T-cell (primary cell): ENCODE measurements at regions not wholly inside any gene's neighbourhood (a gene's known extent, or its start where the extent isn't known, plus 50 kb on each side); places are given as distances from the start of the nearest gene placed in this dataset.

Experiments used
- ATAC-seq, 4 experiments: fragments of 200-7000 bp in 3 of 4; fragments of 150-1000 bp in 1 of 4; cut with Tn5 transposase; replicated peaks in 1 of 4; 1 replicate in 3 of 4; 2 replicates in 1 of 4; pipeline ENCODE4 v1.10.0; 2021; ENCODE audit warnings: moderate library complexity in 3 of 4, mild to moderate bottlenecking in 2 of 4, moderate number of reproducible peaks in 1 of 4
- CTCF ChIA-PET, 2 donors: fragments of 300-600 bp; sonication (Branson Sonifier 250); formaldehyde crosslinking; loops; one replicate each; lab custom pipeline; 2022; ENCODE audit warnings: antibody characterized with exemption in 2 of 2; lab: Charles Lee
- POLR2A ChIA-PET, 2 donors: fragments of 300-600 bp; sonication (Branson Sonifier 250); formaldehyde crosslinking; loops; one replicate each; lab custom pipeline; 2022; ENCODE audit warnings: antibody characterized with exemption in 2 of 2; lab: Charles Lee
- DNase-seq, 35 experiments: peaks; one replicate each; pipeline versions ENCODE4 v3.0.0 to v3.0.0-alpha.2; 2013 to 2023
- H3K27ac ChIP-seq: one replicate; pipeline ENCODE4 v1.5.1; 2013; ENCODE audit warnings: low read length
- H3K27me3 ChIP-seq, 2 experiments: replicated peaks in 1 of 2; 1 replicate in 1 of 2; 2 replicates in 1 of 2; pipeline versions ENCODE4 v1.6.1 to v1.7.0; 2013; ENCODE audit warnings: low read length in 1 of 2, mixed read lengths in 1 of 2; ENCODE audit not compliant: control insufficient read depth in 2 of 2, insufficient read depth in 2 of 2; ENCODE audit errors: extremely low read depth in 1 of 2
- H3K36me3 ChIP-seq, 2 donors: 1 replicate in 1 of 2; 2 replicates in 1 of 2; pipeline versions ENCODE4 v1.6.1 to v1.7.0; 2013; ENCODE audit warnings: low read length in 1 of 2; ENCODE audit not compliant: control insufficient read depth in 2 of 2, insufficient read depth in 1 of 2; ENCODE audit errors: extremely low read depth in 1 of 2
- H3K4me1 ChIP-seq, 2 experiments: 1 replicate in 1 of 2; 2 replicates in 1 of 2; pipeline versions ENCODE4 v1.6.1 to v1.7.0; 2013; ENCODE audit warnings: low read length in 2 of 2, mixed read lengths in 1 of 2; ENCODE audit not compliant: insufficient read depth in 2 of 2, control insufficient read depth in 1 of 2; ENCODE audit errors: extremely low read depth in 1 of 2
- H3K4me3 ChIP-seq, 2 donors: 1 replicate in 1 of 2; 2 replicates in 1 of 2; pipeline versions ENCODE4 v1.5.1 to v1.7.0; 2013; ENCODE audit warnings: mild to moderate bottlenecking in 2 of 2, low read length in 1 of 2, moderate library complexity in 1 of 2; ENCODE audit not compliant: control insufficient read depth in 1 of 2; ENCODE audit errors: extremely low read depth in 1 of 2
- H3K9me3 ChIP-seq: 2 replicates; pipeline ENCODE4 v1.7.0; 2013
- H3K27ac Mint-ChIP-seq, 2 donors: one replicate each; pipeline ENCODE4 v1.8.0; 2020 to 2021; ENCODE audit warnings: mild to moderate bottlenecking in 2 of 2, mixed read lengths in 2 of 2
- H3K27me3 Mint-ChIP-seq, 2 donors: one replicate each; pipeline ENCODE4 v1.8.0; 2021 to 2022; ENCODE audit warnings: mixed read lengths in 2 of 2
- H3K36me3 Mint-ChIP-seq: one replicate; pipeline ENCODE4 v1.8.0; 2021; ENCODE audit warnings: mixed read lengths
- H3K4me1 Mint-ChIP-seq, 3 donors: one replicate each; pipeline ENCODE4 v1.8.0; 2020 to 2022; ENCODE audit warnings: mixed read lengths in 3 of 3, mild to moderate bottlenecking in 1 of 3
- H3K4me3 Mint-ChIP-seq, 3 donors: one replicate each; pipeline ENCODE4 v1.8.0; 2020 to 2022; ENCODE audit warnings: mild to moderate bottlenecking in 3 of 3, mixed read lengths in 3 of 3, moderate library complexity in 3 of 3
- H3K9me3 Mint-ChIP-seq, 3 donors: one replicate each; pipeline ENCODE4 v1.8.0; 2020 to 2022; ENCODE audit warnings: mixed read lengths in 3 of 3
- WGBS: methylation state at CpG from one replicate; pipeline ENCODE4 v1.1.5; 2013; ENCODE audit warnings: missing lambda C conversion rate; ENCODE audit not compliant: insufficient coverage; 5-methylcytosine and 5-hydroxymethylcytosine counted together

GRCh38 chrX:39639871-39640270 is 457.9 kb downstream of the BCOR start:
- Histone ChIP-seq H3K4me3 (no peak overlapping the region), H3K27me3 (peaks cover 0 to 3% of the 10 kb centered on the region in 2 experiments), H3K36me3 (no peaks in the 10 kb centered on the region), H3K9me3 (no peaks in the 10 kb centered on the region), H3K27ac (no peak overlapping the region), H3K4me1 (no peaks in the 10 kb centered on the region)
- H3K27me3 Mint-ChIP-seq, result peaks cover 0 to 14% of the 10 kb centered on the region in 2 donors
- no peak overlapping the region for H3K4me3 Mint-ChIP-seq
- peaks cover 0 to 3% (median 0%) of the 10 kb centered on the region in 3 donors for H3K9me3 Mint-ChIP-seq
- WGBS, result 100% methylated on average over 1 of the region's 4 CpGs
- DNase-seq (no peak), ATAC-seq (no peak)
- ChIA-PET POLR2A (no interaction called here), CTCF (no interaction called here)
- no peak overlapping the region for H3K27ac Mint-ChIP-seq
- H3K36me3 Mint-ChIP-seq, result no peaks in the 10 kb centered on the region
- H3K4me1 Mint-ChIP-seq, result peaks cover 0 to 2% (median 0%) of the 10 kb centered on the region in 3 donors

DNA sequence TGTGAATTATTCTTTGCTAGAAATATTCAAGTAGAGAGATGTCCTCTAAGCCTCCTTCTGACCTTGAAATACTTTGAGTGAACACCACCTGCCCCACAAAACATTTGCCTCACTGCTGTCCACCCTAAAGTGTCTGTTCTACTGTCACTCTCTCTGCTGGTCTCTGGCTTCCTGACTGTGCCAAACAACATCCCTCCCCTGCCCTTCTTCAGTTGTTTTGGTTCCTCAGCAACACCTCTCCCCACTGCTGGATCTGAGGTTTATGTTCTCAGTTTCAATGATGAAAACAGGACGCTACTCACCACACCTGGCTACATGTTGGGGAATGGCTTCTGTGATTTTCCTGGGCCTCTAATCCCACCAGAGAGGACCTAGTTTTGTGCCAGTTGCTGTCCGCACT is 456.9 kb downstream of the BCOR start:
- Histone ChIP-seq H3K27ac (no peak overlapping the region), H3K4me3 (no peak overlapping the region), H3K4me1 (no peaks in the 10 kb centered on the region), H3K27me3 (peaks cover 0 to 3% of the 10 kb centered on the region in 2 experiments), H3K36me3 (no peaks in the 10 kb centered on the region), H3K9me3 (no peaks in the 10 kb centered on the region)
- peaks cover 0 to 14% of the 10 kb centered on the region in 2 donors for H3K27me3 Mint-ChIP-seq
- no peak for DNase-seq
- ChIA-PET POLR2A (no interaction called here), CTCF (no interaction called here)
- no peak for ATAC-seq
- H3K4me3 Mint-ChIP-seq, result no peak overlapping the region
- no peaks in the 10 kb centered on the region for H3K36me3 Mint-ChIP-seq
- no CpG with 5 or more reads among the region's 2 CpGs for WGBS
- no peak overlapping the region for H3K27ac Mint-ChIP-seq
- peaks cover 0 to 3% (median 0%) of the 10 kb centered on the region in 3 donors for H3K9me3 Mint-ChIP-seq
- H3K4me1 Mint-ChIP-seq, result peaks cover 0 to 2% (median 0%) of the 10 kb centered on the region in 3 donors

GRCh38 chrX:39642071-39642470 is 455.7 kb downstream of the BCOR start:
- ATAC-seq (no peak), DNase-seq (no peak)
- H3K36me3 ChIP-seq, result no peaks in the 10 kb centered on the region
- CTCF ChIA-PET, result no interaction called here
- peaks cover 0 to 14% of the 10 kb centered on the region in 2 donors for H3K27me3 Mint-ChIP-seq
- H3K4me3 ChIP-seq, result no peak overlapping the region
- no peaks in the 10 kb centered on the region for H3K4me1 ChIP-seq
- H3K27ac ChIP-seq, result no peak overlapping the region
- H3K27me3 ChIP-seq, result peaks cover 0 to 3% of the 10 kb centered on the region in 2 experiments
- H3K9me3 Mint-ChIP-seq, result peaks cover 0 to 3% (median 0%) of the 10 kb centered on the region in 3 donors
- no CpG with 5 or more reads among the region's 10 CpGs for WGBS
- no peak overlapping the region for H3K27ac Mint-ChIP-seq
- no peaks in the 10 kb centered on the region for H3K36me3 Mint-ChIP-seq
- peaks cover 0 to 2% (median 0%) of the 10 kb centered on the region in 3 donors for H3K4me1 Mint-ChIP-seq
- POLR2A ChIA-PET, result no interaction called here
- H3K9me3 ChIP-seq, result no peaks in the 10 kb centered on the region
- no peak overlapping the region for H3K4me3 Mint-ChIP-seq

DNA sequence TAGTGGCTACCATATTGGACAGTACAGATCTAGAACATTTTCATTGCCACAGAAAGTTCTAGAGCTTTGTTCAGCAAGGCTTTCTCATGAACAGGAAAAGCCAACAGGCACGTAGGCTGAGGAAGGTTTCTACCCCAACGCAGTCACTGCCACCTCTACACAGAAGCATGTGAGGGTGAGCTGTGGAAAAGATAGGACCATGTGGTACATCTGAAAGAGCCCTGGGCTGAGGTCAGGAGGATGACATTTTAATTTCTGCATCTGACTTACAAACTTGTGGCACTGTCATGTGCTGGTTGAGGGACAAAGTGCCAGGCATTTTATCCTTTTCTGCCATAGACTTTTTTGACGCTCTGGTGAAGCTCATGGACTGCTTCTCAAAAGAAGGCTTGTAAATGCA is 454.2 kb downstream of the BCOR start:
- Histone ChIP-seq H3K27me3 (peaks cover 0 to 3% of the 10 kb centered on the region in 2 experiments), H3K4me1 (no peaks in the 10 kb centered on the region), H3K36me3 (no peaks in the 10 kb centered on the region), H3K4me3 (no peak overlapping the region), H3K9me3 (no peaks in the 10 kb centered on the region), H3K27ac (no peak overlapping the region)
- peaks cover 0 to 2% (median 0%) of the 10 kb centered on the region in 3 donors for H3K4me1 Mint-ChIP-seq
- ChIA-PET CTCF (no interaction called here), POLR2A (no interaction called here)
- no peaks in the 10 kb centered on the region for H3K36me3 Mint-ChIP-seq
- H3K4me3 Mint-ChIP-seq, result no peak overlapping the region
- ATAC-seq, result no peak
- DNase-seq, result no peak
- peaks cover 0 to 5% (median 0%) of the 10 kb centered on the region in 3 donors for H3K9me3 Mint-ChIP-seq
- H3K27me3 Mint-ChIP-seq, result peaks cover 0 to 14% of the 10 kb centered on the region in 2 donors
- WGBS, result no CpG with 5 or more reads among the region's 3 CpGs
- no peak overlapping the region for H3K27ac Mint-ChIP-seq

DNA sequence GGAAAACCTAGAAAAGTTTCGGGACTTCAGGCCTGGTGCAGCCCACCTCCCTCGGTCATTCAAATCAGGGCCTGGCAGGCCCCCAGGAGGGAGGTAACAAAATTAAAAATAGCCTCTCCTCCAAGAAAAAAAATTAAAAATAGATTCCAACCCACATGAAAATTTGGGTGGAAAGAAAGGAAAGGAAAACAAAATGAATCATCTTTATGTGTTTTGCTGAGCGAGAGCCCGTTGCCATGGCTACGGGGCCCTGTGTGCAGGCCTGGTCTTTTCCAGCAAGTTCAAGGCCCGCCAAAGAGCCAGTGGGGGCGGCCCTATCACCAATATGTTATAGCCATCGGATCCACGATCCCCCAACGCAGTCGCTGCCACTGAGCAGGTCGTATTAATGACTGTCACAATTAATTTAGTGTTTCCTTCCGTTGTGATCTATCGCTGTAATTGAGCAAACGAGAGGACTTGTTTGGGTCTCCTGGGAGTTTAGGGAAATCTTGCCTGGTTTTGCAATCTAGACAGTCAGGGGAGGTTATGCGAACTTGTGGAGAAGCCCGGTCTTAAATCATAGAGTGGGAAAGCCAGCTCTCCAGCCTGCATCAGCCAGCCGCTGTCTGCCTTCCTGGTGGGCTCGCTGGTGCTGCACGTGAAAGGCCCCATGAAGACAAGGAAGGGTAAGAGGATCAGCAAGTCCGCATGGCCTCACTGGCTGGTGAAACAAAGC is 452.4 kb downstream of the BCOR start:
- Histone ChIP-seq H3K4me1 (no peaks in the 10 kb centered on the region), H3K36me3 (no peaks in the 10 kb centered on the region), H3K4me3 (no peak overlapping the region), H3K9me3 (no peaks in the 10 kb centered on the region), H3K27me3 (peaks cover 0 to 3% of the 10 kb centered on the region in 2 experiments), H3K27ac (no peak overlapping the region)
- H3K36me3 Mint-ChIP-seq, result no peaks in the 10 kb centered on the region
- 70% methylated on average over 2 of the region's 21 CpGs for WGBS
- H3K27me3 Mint-ChIP-seq, result peaks cover 0 to 14% of the 10 kb centered on the region in 2 donors
- POLR2A ChIA-PET, result no interaction called here
- CTCF ChIA-PET, result no interaction called here
- ATAC-seq, result no peak
- H3K4me3 Mint-ChIP-seq, result no peak overlapping the region
- no peak overlapping the region for H3K27ac Mint-ChIP-seq
- peaks cover 0 to 2% (median 0%) of the 10 kb centered on the region in 3 donors for H3K4me1 Mint-ChIP-seq
- H3K9me3 Mint-ChIP-seq, result peaks cover 0 to 2% (median 0%) of the 10 kb centered on the region in 3 donors
- no peak for DNase-seq

DNA sequence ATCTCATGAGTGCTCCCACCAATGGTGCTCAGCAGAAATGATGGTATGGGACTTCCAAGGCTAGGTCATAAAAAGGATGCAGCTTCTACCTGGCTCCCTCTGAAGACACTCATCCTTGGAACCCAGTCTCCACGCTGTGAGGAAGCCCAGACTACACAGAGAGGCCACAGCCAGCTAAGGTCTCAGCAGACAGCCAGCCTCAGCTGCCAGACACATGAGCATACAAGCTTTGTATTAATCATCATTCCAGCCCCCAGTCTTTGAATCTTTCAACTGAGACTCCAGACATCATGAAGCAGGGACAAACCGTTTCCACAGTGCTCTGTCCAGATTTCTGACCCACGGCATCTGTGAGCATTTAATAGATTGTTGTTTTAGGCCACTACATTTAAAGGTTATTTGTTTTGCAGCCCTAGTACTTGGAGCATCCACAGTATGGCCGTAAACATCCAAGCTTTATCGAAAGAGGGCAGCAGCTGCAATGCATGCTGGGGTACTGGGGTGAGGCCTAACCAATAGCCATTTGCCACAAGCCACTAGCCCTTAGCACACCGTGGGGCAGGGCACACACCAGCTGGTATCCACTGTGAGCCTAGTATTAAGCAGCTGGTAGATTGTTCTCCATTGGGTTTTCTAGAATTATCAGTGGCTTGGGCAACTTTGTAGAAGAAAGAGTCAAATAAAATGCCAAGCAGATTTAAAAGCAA is 449.1 kb downstream of the BCOR start:
- Mint-ChIP-seq H3K27ac (no peak overlapping the region), H3K4me3 (no peak overlapping the region), H3K4me1 (peaks cover 0 to 2% (median 0%) of the 10 kb centered on the region in 3 donors), H3K9me3 (peaks cover 0 to 2% (median 0%) of the 10 kb centered on the region in 3 donors), H3K36me3 (no peaks in the 10 kb centered on the region), H3K27me3 (peaks cover 0 to 16% of the 10 kb centered on the region in 2 donors)
- H3K27me3 ChIP-seq, result peaks cover 0 to 2% of the 10 kb centered on the region in 2 experiments
- no peak for ATAC-seq
- no peak overlapping the region for H3K27ac ChIP-seq
- H3K9me3 ChIP-seq, result no peaks in the 10 kb centered on the region
- no peaks in the 10 kb centered on the region for H3K36me3 ChIP-seq
- no peak for DNase-seq
- no peak overlapping the region for H3K4me3 ChIP-seq
- H3K4me1 ChIP-seq, result no peaks in the 10 kb centered on the region
- WGBS, result 100% methylated on average over 2 of the region's 6 CpGs
- ChIA-PET POLR2A (no interaction called here), CTCF (no interaction called here)
